ENCODE measurements at regions not wholly inside any gene's neighbourhood (a gene's known extent, or its start where the extent isn't known, plus 50 kb on each side); places are given as distances from the start of the nearest gene placed in this dataset.
"Not testable (repeated sequence)": the region's sequence is repeated elsewhere in the genome, so short reads cannot be mapped to it uniquely, and the experiment has no call there.

DNA sequence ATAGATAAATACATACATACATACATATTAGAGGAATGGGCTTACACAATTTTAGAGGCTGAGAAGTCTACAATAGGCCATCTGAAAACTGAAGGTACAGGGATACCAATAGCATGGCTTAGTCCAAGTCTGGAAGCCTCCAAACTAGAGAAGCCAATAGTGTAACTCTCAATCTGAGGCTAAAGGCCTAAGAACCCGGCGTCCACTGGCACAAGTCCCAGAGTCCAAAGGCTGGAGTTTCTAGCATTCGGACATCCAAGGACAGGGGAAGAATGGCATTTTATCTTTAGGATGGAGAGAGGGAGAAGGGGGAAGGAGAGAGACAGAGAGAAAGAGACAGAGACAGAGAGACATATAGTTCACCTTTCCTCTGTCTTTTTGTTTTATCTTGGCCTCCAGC lies 63.7 kb upstream of the SYT4 start:
- Mint-ChIP-seq H3K27me3 (no peaks in the 10 kb centered on the region), H3K4me3 (no peak overlapping the region), H3K27ac (no peak overlapping the region), H3K36me3 (ENCODE audit: low read depth) (no peaks in the 10 kb centered on the region), H3K4me1 (ENCODE audit: low read depth) (no peaks in the 10 kb centered on the region), H3K9me3 (peaks cover 6% of the 10 kb centered on the region)
- TF ChIP-seq CTCF (IDR thresholded peaks at IDR 0.05), result no peak
- no peak for ATAC-seq
- intact Hi-C loops (cut with micrococcal nuclease), result no loop called here
- ChIA-PET CTCF (no interaction called here), POLR2A (no interaction called here)
- DNase-seq, result no peak

DNA sequence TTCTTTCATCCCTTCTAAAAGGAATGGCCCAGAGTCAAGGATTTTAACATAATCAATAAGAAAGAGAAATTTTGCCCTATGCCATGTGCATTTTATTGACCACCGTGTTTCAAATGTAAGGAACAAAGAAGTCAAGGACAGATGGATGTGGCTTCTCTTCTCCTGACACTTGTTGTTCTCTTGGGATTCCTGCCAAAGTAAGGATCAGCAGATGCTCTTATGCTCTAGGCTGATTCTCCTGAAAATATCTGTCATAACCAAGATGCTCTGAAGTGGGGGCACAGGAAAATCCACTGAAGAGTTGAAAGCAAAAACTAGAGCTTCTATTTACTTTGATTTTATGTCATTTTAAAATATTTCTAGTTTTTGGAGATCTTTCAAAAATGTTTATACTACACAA lies 72.9 kb upstream of the SYT4 start:
- POLR2A ChIA-PET, result no interaction called here
- no peaks in the 10 kb centered on the region for H3K27me3 Mint-ChIP-seq
- intact Hi-C loops (cut with micrococcal nuclease), result no loop called here
- peaks cover 5% of the 10 kb centered on the region for H3K9me3 Mint-ChIP-seq
- ATAC-seq, result no peak
- no peak overlapping the region for H3K4me3 Mint-ChIP-seq
- TF ChIP-seq CTCF (IDR thresholded peaks at IDR 0.05), result no peak
- CTCF ChIA-PET, result no interaction called here
- H3K36me3 Mint-ChIP-seq (ENCODE audit: low read depth), result no peaks in the 10 kb centered on the region
- DNase-seq, result no peak
- no peaks in the 10 kb centered on the region for H3K4me1 Mint-ChIP-seq (ENCODE audit: low read depth)
- H3K27ac Mint-ChIP-seq, result no peak overlapping the region

GRCh38 chr18:43364535-43364934 lies 87.2 kb upstream of the SYT4 start:
- Mint-ChIP-seq H3K36me3 (ENCODE audit: low read depth) (no peaks in the 10 kb centered on the region), H3K27ac (no peak overlapping the region), H3K4me3 (no peak overlapping the region), H3K9me3 (peaks cover 3% of the 10 kb centered on the region), H3K4me1 (ENCODE audit: low read depth) (no peaks in the 10 kb centered on the region), H3K27me3 (no peaks in the 10 kb centered on the region)
- ATAC-seq (no peak), DNase-seq (no peak)
- intact Hi-C loops (cut with micrococcal nuclease), result no loop called here
- CTCF ChIA-PET, result no interaction called here
- no peak for TF ChIP-seq CTCF (IDR thresholded peaks at IDR 0.05)
- POLR2A ChIA-PET, result no interaction called here

DNA sequence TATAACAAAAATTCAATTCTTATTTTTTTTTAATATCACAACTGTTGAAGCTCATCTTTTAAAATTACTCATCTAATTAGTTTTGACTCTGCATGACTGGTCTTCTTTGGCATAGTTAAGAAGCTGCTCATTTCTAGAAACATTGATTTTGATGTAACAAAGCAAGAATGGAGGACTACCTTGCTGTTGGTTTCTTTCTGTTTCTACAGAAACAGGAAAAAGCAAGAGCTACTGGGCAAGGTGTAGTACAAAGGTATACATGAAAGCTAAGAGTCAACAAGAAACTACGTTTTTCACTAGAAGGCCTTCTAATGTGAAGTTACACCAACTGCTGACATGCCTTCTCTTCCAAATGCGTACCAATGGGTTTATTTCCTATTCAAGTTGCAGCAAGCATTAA lies 90.6 kb upstream of the SYT4 start:
- ChIA-PET POLR2A (no interaction called here), CTCF (interaction anchor here (1.1 kb wide), 1 partner anchor 11 kb away, joined by 3 read pairs; no protein-coding TSS in a partner anchor)
- intact Hi-C loops (cut with micrococcal nuclease), result no loop called here
- ATAC-seq, result no peak
- DNase-seq, result no peak
- Mint-ChIP-seq H3K9me3 (no peaks in the 10 kb centered on the region), H3K27ac (no peak overlapping the region), H3K27me3 (no peaks in the 10 kb centered on the region), H3K4me3 (no peak overlapping the region), H3K36me3 (ENCODE audit: low read depth) (no peaks in the 10 kb centered on the region), H3K4me1 (ENCODE audit: low read depth) (no peaks in the 10 kb centered on the region)
- TF ChIP-seq CTCF (IDR thresholded peaks at IDR 0.05), result no peak

GRCh38 chr18:43369311-43369710 lies 92.0 kb upstream of the SYT4 start:
- CTCF ChIA-PET; H3K27ac Mint-ChIP-seq; H3K36me3 Mint-ChIP-seq (ENCODE audit: low read depth); H3K27me3 Mint-ChIP-seq; DNase-seq; ATAC-seq; H3K4me3 Mint-ChIP-seq; H3K4me1 Mint-ChIP-seq (ENCODE audit: low read depth); H3K9me3 Mint-ChIP-seq; POLR2A ChIA-PET; intact Hi-C loops (cut with micrococcal nuclease): not testable (repeated sequence)

DNA sequence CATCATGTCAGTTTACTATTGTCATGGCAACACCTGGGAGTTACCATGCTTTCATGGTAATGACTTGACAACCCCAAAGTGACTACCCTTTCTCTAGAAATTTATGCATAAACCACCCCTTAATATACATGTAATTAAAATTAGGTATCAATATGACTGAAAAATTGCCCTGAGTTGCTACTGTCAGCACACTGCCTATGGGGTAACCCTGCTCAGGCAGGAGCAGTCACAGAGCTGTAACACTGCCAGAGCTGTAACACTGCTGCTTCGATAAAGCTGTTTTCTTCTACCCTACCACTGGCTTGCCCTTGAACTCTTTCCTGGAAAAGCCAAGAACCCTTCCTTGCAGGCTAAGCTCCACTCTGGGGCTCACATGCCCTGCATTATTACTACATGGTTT lies 95.5 kb upstream of the SYT4 start:
- no peak overlapping the region for H3K4me3 Mint-ChIP-seq
- no peaks in the 10 kb centered on the region for H3K27me3 Mint-ChIP-seq
- DNase-seq, result no peak
- TF ChIP-seq CTCF (IDR thresholded peaks at IDR 0.05), result no peak
- H3K27ac Mint-ChIP-seq, result no peak overlapping the region
- no peaks in the 10 kb centered on the region for H3K4me1 Mint-ChIP-seq (ENCODE audit: low read depth)
- no peaks in the 10 kb centered on the region for H3K36me3 Mint-ChIP-seq (ENCODE audit: low read depth)
- CTCF ChIA-PET, result no interaction called here
- intact Hi-C loops (cut with micrococcal nuclease), result no loop called here
- no peak for ATAC-seq
- POLR2A ChIA-PET, result no interaction called here
- H3K9me3 Mint-ChIP-seq, result peaks cover 3% of the 10 kb centered on the region

All from activated CD8-positive, alpha-beta T cell treated with anti-CD3 and anti-CD28 coated beads for 36 hours (primary cell).